H9 (cell line): ENCODE measurements at regions not wholly inside any gene's neighbourhood (a gene's known extent, or its start where the extent isn't known, plus 50 kb on each side); places are given as distances from the start of the nearest gene placed in this dataset.

ENCODE experiments used
- DNase-seq: peaks from one replicate; pipeline ENCODE4 v3.0.0-alpha.2; 2017
- H2AFZ ChIP-seq: one replicate; pipeline ENCODE4 v1.6.1; 2013; ENCODE audit warnings: mild to moderate bottlenecking, low read length, control low read depth, moderate library complexity
- H2AK5ac ChIP-seq: 2 replicates; pipeline ENCODE4 v1.6.1; 2013; ENCODE audit warnings: low read length, control low read depth, mixed read lengths; ENCODE audit not compliant: insufficient read length
- H2BK120ac ChIP-seq: one replicate; pipeline ENCODE4 v1.6.1; 2013; ENCODE audit warnings: low read depth, mild to moderate bottlenecking, low read length, control low read depth, inconsistent platforms; ENCODE audit not compliant: poor library complexity, severe bottlenecking
- H2BK12ac ChIP-seq: 2 replicates; pipeline ENCODE4 v1.6.1; 2013; ENCODE audit warnings: low read length, control low read depth, mixed read lengths, low read depth; ENCODE audit not compliant: insufficient read length
- H2BK15ac ChIP-seq: 2 replicates; pipeline ENCODE4 v1.6.1; 2013; ENCODE audit warnings: low read depth, low read length, control low read depth
- H2BK20ac ChIP-seq: one replicate; pipeline ENCODE4 v1.6.1; 2013; ENCODE audit warnings: low read depth, mild to moderate bottlenecking, low read length, control low read depth, inconsistent platforms; ENCODE audit not compliant: poor library complexity, severe bottlenecking
- H2BK5ac ChIP-seq: 2 replicates; pipeline ENCODE4 v1.6.1; 2013; ENCODE audit warnings: low read length, control low read depth, mixed read lengths; ENCODE audit not compliant: insufficient read length
- H3K14ac ChIP-seq: 2 replicates; pipeline ENCODE4 v1.6.1; 2013; ENCODE audit warnings: low read length, control low read depth; ENCODE audit not compliant: insufficient read depth
- H3K18ac ChIP-seq: 2 replicates; pipeline ENCODE4 v1.6.1; 2013; ENCODE audit warnings: low read depth, mild to moderate bottlenecking, mixed read lengths, low read length, control low read depth; ENCODE audit not compliant: insufficient read length
- H3K23ac ChIP-seq: 2 replicates; pipeline ENCODE4 v1.6.1; 2013; ENCODE audit warnings: low read length, control low read depth, mixed read lengths, low read depth; ENCODE audit not compliant: insufficient read length
- H3K23me2 ChIP-seq: 2 replicates; pipeline ENCODE4 v1.6.1; 2013; ENCODE audit warnings: low read depth, mild to moderate bottlenecking, mixed read lengths, low read length, control low read depth; ENCODE audit not compliant: insufficient read length, poor library complexity, severe bottlenecking
- H3K27ac ChIP-seq: 2 replicates; pipeline ENCODE4 v1.5.1; 2013; ENCODE audit warnings: low read length, control low read depth, mixed read lengths, low read depth; ENCODE audit not compliant: insufficient read length
- H3K27me3 ChIP-seq: 2 replicates; pipeline ENCODE4 v1.6.1; 2013; ENCODE audit warnings: low read length, control low read depth, inconsistent platforms; ENCODE audit not compliant: insufficient read depth
- H3K4ac ChIP-seq: 2 replicates; pipeline ENCODE4 v1.6.1; 2013; ENCODE audit warnings: low read depth, mild to moderate bottlenecking, control low read depth, inconsistent platforms, low read length, moderate library complexity
- H3K4me1 ChIP-seq: 2 replicates; pipeline ENCODE4 v1.6.1; 2013; ENCODE audit warnings: low read length, control low read depth, inconsistent platforms; ENCODE audit not compliant: insufficient read depth
- H3K4me2 ChIP-seq: 2 replicates; pipeline ENCODE4 v1.6.1; 2013; ENCODE audit warnings: low read length, control low read depth, mixed read lengths; ENCODE audit not compliant: insufficient read length, insufficient read depth
- H3K56ac ChIP-seq: 2 replicates; pipeline ENCODE4 v1.6.1; 2013; ENCODE audit warnings: low read depth, mild to moderate bottlenecking, mixed read lengths, low read length, control low read depth; ENCODE audit not compliant: insufficient read length
- H3K79me1 ChIP-seq: 2 replicates; pipeline ENCODE4 v1.6.1; 2013; ENCODE audit warnings: low read depth, mild to moderate bottlenecking, moderate library complexity, low read length, control low read depth, inconsistent platforms; ENCODE audit not compliant: insufficient read depth, poor library complexity, severe bottlenecking
- H3K79me2 ChIP-seq: 2 replicates; pipeline ENCODE4 v1.6.1; 2013; ENCODE audit warnings: low read length, control low read depth, inconsistent platforms; ENCODE audit not compliant: insufficient read depth
- H3K9ac ChIP-seq: 2 replicates; pipeline ENCODE4 v1.6.1; 2013; ENCODE audit warnings: low read length, control low read depth, mixed read lengths; ENCODE audit not compliant: insufficient read length; ENCODE audit errors: extremely low read depth
- H3K9me3 ChIP-seq: one replicate; pipeline ENCODE4 v1.6.1; 2013; ENCODE audit warnings: low read depth, low read length, inconsistent platforms; ENCODE audit not compliant: control insufficient read depth
- H3T11ph ChIP-seq: one replicate; pipeline ENCODE4 v1.6.1; 2013; ENCODE audit warnings: mild to moderate bottlenecking, low read length, control low read depth, inconsistent platforms
- H4K20me1 ChIP-seq: one replicate; pipeline ENCODE4 v1.6.1; 2013; ENCODE audit not compliant: control insufficient read depth, insufficient read length, insufficient read depth
- H4K5ac ChIP-seq: 2 replicates; pipeline ENCODE4 v1.6.1; 2013; ENCODE audit warnings: low read depth, mild to moderate bottlenecking, mixed read lengths, low read length, control low read depth; ENCODE audit not compliant: insufficient read length
- H4K8ac ChIP-seq: replicated peaks from 2 replicates; pipeline ENCODE4 v1.6.1; 2013; ENCODE audit warnings: low read length, control low read depth, mixed read lengths, low read depth; ENCODE audit not compliant: insufficient read length
- H4K91ac ChIP-seq: 2 replicates; pipeline ENCODE4 v1.6.1; 2013; ENCODE audit warnings: low read depth, mild to moderate bottlenecking, moderate library complexity, mixed read lengths, low read length, control low read depth; ENCODE audit not compliant: insufficient read length
- H3K27ac Mint-ChIP-seq, 3 experiments: 2 replicates in 2 of 3; 3 replicates in 1 of 3; pipeline ENCODE4 v1.8.0; 2020 to 2021; ENCODE audit warnings: mixed read lengths in 3 of 3, mild to moderate bottlenecking in 1 of 3, moderate library complexity in 1 of 3
- H3K27me3 Mint-ChIP-seq: 2 replicates; pipeline ENCODE4 v1.8.0; 2021; ENCODE audit warnings: low read depth, mild to moderate bottlenecking, moderate library complexity, mixed read lengths
- H3K36me3 Mint-ChIP-seq, 3 experiments: 2 replicates in 2 of 3; 3 replicates in 1 of 3; pipeline ENCODE4 v1.8.0; 2020 to 2021; ENCODE audit warnings: low read depth in 3 of 3, mixed read lengths in 3 of 3; ENCODE audit not compliant: insufficient read depth in 1 of 3
- H3K4me1 Mint-ChIP-seq, 2 experiments: 2 replicates each; pipeline ENCODE4 v1.8.0; 2020; ENCODE audit warnings: mixed read lengths in 2 of 2
- H3K4me3 Mint-ChIP-seq, 2 experiments: 2 replicates in 1 of 2; 3 replicates in 1 of 2; pipeline ENCODE4 v1.8.0; 2020 to 2021; ENCODE audit warnings: mild to moderate bottlenecking in 2 of 2, mixed read lengths in 2 of 2, moderate library complexity in 1 of 2
- H3K9me3 Mint-ChIP-seq, 2 experiments: 2 replicates in 1 of 2; 3 replicates in 1 of 2; pipeline ENCODE4 v1.8.0; 2020; ENCODE audit warnings: mild to moderate bottlenecking in 2 of 2, mixed read lengths in 2 of 2, moderate library complexity in 1 of 2
- CTCF ChIP-seq: fragments of 200-600 bp; sonication (generic); conservative IDR thresholded peaks from 3 replicates; pipeline ENCODE4 v1.8.0; 2021; ENCODE audit warnings: antibody characterized with exemption, mild to moderate bottlenecking
- whole genome bisulfite sequencing: extraction: QIAGEN DNeasy Blood & Tissue Kit; methylation state at CpG from one replicate; pipeline ENCODE4 v1.1.7; 2013; ENCODE audit warnings: missing lambda C conversion rate, low lambda C conversion rate, mixed read lengths; ENCODE audit not compliant: insufficient read length; ENCODE audit errors: extremely low coverage; 5-methylcytosine and 5-hydroxymethylcytosine counted together

- H3K27ac ChIP-seq: no peak overlapping the region
Measured at GRCh38 chr22:48677621-48678020, 1150.1 kb downstream of the BRD1 start.

More at GRCh38 chr22:48677621-48678020, 1150.1 kb downstream of the BRD1 start:
- Histone ChIP-seq H3K18ac (no peak overlapping the region), H3K23ac (no peak overlapping the region), H4K5ac (no peak overlapping the region), H3K9ac (no peak overlapping the region), H2BK5ac (no peak overlapping the region), H2BK20ac (no peak overlapping the region), H2AFZ (no peak overlapping the region), H4K20me1 (no peaks in the 10 kb centered on the region), H2BK12ac (no peak overlapping the region), H2BK120ac (no peak overlapping the region), H2BK15ac (no peak overlapping the region), H3K14ac (no peak overlapping the region), H4K8ac (no peak overlapping the region), H3K27me3 (no peaks in the 10 kb centered on the region), H3K9me3 (peaks cover 2% of the 10 kb centered on the region), H3K79me2 (no peaks in the 10 kb centered on the region), H4K91ac (no peak overlapping the region), H3K23me2 (no peaks in the 10 kb centered on the region), H3K56ac (no peak overlapping the region), H3K4me2 (no peak overlapping the region), H3K4ac (no peak overlapping the region), H3T11ph (no peak overlapping the region), H3K4me1 (no peaks in the 10 kb centered on the region), H3K79me1 (no peaks in the 10 kb centered on the region), H2AK5ac (no peak overlapping the region)
- no peak for TF ChIP-seq CTCF
- peaks cover 4 to 12% (median 11%) of the 10 kb centered on the region in 3 experiments; a peak in 6 of 7 replicates for H3K36me3 Mint-ChIP-seq
- peaks cover 5% of the 10 kb centered on the region in 2 experiments; a peak in 3 of 5 replicates for H3K9me3 Mint-ChIP-seq
- H3K4me3 Mint-ChIP-seq: no peak overlapping the region
- no peak for DNase-seq
- peaks cover 5 to 10% of the 10 kb centered on the region in 2 experiments for H3K4me1 Mint-ChIP-seq
- WGBS: no CpG with 5 or more reads among the region's 7 CpGs
- no peak overlapping the region for H3K27ac Mint-ChIP-seq
- H3K27me3 Mint-ChIP-seq: no peaks in the 10 kb centered on the region; the same call in 1 of the 2 replicates
